Testis (tissue), 2 donors: ENCODE measurements at regions not wholly inside any gene's neighbourhood (a gene's known extent, or its start where the extent isn't known, plus 50 kb on each side); places are given as distances from the start of the nearest gene placed in this dataset.

Source experiments
- POLR2A ChIP-seq: fragments of 450-650 bp; IDR thresholded peaks from one replicate; pipeline ENCODE4 v1.6.1; 2017; ENCODE audit warnings: antibody characterized with exemption, mild to moderate bottlenecking, moderate library complexity
- TF ChIP-seq, protein P1 (sequence below), 3 experiments: fragments of 450-650 bp in 2 of 3; fragments of 200-600 bp in 1 of 3; sonication (generic) in 1 of 3; IDR thresholded peaks; one replicate each; pipeline ENCODE4 v1.5.1; 2016 to 2019; ENCODE audit warnings: antibody characterized with exemption in 3 of 3, mild to moderate bottlenecking in 2 of 3, moderate library complexity in 1 of 3

DNA sequence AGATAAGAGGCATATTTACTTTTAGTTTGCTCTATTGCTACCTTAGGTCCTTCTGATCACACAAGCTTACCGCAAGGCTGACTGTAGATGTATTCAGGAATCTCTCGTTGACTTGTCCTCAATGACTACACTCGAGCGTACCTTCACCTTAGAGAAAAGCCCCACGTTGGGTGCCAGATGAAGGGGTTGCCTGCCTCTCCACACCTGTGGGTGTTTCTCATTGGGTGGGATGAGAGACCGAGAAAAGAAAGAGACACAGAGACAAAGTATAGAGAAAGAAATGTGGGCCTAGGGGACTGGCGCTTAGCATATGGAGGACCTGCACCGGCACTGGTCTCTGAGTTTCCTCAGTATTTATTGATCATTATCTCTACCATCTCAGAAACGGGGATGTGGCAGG, 51.8 kb downstream of the ASCL4 start:
- TF ChIP-seq, protein P1, sequence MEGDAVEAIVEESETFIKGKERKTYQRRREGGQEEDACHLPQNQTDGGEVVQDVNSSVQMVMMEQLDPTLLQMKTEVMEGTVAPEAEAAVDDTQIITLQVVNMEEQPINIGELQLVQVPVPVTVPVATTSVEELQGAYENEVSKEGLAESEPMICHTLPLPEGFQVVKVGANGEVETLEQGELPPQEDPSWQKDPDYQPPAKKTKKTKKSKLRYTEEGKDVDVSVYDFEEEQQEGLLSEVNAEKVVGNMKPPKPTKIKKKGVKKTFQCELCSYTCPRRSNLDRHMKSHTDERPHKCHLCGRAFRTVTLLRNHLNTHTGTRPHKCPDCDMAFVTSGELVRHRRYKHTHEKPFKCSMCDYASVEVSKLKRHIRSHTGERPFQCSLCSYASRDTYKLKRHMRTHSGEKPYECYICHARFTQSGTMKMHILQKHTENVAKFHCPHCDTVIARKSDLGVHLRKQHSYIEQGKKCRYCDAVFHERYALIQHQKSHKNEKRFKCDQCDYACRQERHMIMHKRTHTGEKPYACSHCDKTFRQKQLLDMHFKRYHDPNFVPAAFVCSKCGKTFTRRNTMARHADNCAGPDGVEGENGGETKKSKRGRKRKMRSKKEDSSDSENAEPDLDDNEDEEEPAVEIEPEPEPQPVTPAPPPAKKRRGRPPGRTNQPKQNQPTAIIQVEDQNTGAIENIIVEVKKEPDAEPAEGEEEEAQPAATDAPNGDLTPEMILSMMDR (IDR thresholded peaks at IDR 0.05), result no peak
- no peak for TF ChIP-seq POLR2A
